ENCODE measurements at regions not wholly inside any gene's neighbourhood (a gene's known extent, or its start where the extent isn't known, plus 50 kb on each side); places are given as distances from the start of the nearest gene placed in this dataset.

DNA sequence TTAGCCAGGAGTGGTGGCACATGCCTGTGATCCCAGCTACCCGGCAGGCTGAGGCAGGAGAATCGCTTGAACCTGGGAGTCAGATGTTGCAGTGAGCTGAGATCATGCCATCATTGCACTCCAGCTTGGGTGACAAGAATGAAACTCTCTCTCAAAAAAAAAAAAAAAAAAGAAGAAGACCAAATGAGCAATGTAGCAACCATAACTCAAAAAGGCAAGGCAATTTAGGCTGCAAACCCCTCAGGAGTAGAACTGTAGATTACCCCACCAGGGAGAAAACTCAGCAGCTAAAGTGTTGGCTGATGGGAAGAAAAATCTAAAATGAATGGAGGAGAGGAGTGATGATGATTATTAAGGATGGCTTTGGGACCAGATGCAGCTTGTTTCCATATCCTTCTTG lies 256.7 kb upstream of the UBASH3B start:
- no peak for DNase-seq

- DNase-seq = no peak
Observed at GRCh38 chr11:122398167-122398566, 257.4 kb upstream of the UBASH3B start.

DNA sequence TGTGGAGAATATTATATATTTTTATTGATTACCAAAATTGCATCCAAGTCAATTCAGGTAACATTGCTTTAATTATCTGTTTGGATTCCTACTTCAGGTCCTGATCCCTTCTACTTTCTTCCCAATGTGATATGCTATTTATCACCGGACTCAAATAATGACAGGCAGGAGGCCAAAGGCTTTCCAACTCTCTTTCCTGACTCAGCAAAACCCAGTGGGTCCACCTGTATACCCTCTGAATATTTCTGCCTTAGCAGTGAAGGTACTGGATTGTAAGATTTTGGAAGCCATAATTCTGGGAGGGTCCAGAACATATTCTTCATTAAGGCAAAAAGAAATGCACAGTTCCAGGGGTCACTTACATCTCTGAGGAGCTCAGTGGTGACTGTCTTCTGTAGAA lies 260.2 kb upstream of the UBASH3B start:
- DNase-seq = no peak

GRCh38 chr11:122394313-122394712 lies 261.2 kb upstream of the UBASH3B start:
- no peak for DNase-seq

DNA sequence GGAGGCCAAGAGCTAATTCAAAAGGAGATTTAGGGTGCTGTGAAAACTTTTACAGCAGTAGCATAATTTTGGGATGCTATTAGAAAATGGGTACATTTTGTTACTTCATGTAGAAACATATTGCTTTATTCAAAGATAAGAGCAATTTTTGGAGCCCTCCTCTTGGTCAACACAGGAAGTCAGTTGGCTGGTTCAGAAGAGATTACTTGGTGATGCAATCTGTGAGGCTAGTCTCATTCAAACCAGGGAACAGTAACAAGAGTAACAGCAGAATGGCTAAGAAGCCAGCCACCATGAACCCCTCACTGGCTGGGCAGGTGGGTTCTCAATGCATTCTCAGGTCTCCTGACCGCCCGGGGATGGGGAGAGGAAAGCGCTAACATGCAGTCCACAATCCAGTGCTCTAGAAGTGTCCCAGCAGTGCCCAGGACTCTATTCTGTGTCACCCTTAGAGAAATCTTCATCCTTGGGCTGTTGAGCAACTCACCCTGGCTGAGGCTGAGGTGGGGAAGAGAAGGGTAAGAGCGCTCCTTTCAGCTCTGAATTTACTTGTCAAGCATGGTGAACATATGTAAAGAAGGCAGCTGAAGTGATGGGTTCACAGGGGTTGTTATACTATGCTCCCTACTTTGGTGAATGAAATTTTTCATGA lies 262.2 kb upstream of the UBASH3B start:
- no peak for DNase-seq

- DNase-seq = no peak
Observed at GRCh38 chr11:122392508-122392907, 263.0 kb upstream of the UBASH3B start.

DNA sequence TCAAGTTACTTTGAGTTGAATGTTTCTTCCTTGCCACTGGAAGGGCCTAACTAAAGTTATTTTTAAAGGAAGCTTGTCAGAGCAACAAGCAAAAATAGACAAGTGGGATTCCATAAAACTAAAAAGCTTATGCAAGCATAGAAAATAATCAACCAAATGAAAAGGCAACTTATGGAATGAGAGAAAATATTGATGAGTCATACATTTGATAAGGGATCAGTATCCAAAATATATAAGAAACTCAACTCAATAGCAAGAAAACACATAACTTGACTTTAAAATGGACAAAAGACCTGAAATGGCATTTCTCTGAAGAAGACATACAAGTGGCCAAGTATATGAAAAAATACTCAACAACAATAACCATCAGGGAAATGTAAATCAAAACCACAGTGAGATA lies 264.5 kb upstream of the UBASH3B start:
- DNase-seq = no peak

- no peak for DNase-seq
Observed at GRCh38 chr11:122383186-122383585, 267.2 kb upstream of the BLID start.

- no peak for DNase-seq
Observed at GRCh38 chr11:122375687-122376399, 259.8 kb upstream of the BLID start.

- DNase-seq = no peak
Observed at GRCh38 chr11:122368796-122369195, 252.8 kb upstream of the BLID start.

GRCh38 chr11:122367809-122368231 lies 251.8 kb upstream of the BLID start:
- no peak for DNase-seq

GRCh38 chr11:122365610-122366360 lies 249.8 kb upstream of the BLID start:
- DNase-seq = no peak

GRCh38 chr11:122363296-122363695 lies 247.3 kb upstream of the BLID start:
- no peak for DNase-seq

- DNase-seq = no peak
Observed at GRCh38 chr11:122362381-122362780, 246.4 kb upstream of the BLID start.

GRCh38 chr11:122360875-122361274 lies 244.9 kb upstream of the BLID start:
- DNase-seq = no peak

- no peak for DNase-seq
Observed at GRCh38 chr11:122359081-122359571, 243.1 kb upstream of the BLID start.

DNA sequence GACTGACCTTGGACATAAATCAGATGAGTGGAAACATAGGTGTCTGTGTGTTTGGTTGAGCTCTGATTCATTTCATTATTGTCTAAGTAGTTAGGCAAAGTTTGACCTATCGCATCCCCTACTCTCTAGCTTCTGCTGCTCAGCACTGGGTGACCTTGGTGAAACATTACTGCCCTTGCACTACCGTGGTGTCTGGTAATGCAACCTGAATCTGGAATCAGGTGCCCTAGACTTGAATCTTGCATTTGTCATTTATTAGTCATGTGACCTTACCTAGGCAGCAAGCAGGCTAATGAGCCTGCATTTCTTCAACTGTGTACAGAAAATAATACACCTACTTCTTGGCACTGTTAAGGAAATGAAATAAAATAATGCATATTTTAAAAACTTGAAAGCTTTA lies 242.3 kb upstream of the BLID start:
- no peak for DNase-seq

- no peak for DNase-seq
Observed at GRCh38 chr11:122355968-122356367, 240.0 kb upstream of the BLID start.

DNA sequence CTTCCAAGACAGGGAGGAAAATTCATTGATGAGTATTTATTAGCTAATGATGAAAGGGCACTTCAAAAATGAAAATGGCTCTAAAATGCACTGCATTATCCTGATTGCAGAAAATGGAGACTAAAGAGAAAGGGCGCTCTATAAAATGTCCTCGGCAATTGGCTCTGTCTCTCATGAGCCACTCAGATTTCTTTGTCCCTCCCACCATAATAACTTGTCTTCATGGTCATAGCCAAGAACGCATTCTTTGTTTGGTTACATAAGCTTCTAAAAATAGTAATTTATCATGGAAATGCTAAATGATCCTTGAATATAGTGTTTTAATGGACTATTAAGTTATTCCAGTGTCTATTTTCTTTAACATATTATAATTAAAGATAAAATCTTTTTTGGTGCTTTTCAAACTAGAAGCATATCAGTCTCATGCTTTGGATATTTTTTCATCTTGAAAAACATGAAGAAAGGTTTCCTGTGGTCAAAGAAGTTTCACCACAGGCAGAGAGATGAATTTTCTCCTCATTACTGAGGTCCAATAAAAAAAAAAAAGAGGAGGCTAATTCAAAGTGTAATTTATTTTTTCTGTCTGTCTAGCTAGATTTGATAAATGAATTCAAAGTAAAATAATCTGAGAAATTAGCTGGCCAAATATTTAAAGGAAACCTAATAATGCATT lies 238.1 kb upstream of the BLID start:
- DNase-seq = no peak

DNA sequence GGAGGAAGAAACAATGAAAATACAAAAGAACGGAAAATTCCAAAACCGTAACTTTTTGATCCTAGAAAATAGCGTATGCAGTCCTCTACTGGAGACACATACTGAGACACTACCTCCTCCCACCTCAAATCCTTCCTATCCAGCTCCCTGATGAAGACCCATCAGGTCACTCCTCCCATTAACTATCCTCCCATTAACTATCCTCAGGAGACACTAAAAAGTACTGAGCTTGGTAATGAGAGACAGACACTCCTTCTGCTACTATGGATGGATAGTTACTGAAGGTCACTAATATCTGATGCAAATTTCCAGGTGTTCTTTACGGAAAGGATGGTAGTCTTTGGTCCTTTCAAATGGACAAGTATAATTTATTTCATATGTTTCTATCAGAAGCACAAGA lies 237.5 kb upstream of the BLID start:
- DNase-seq = no peak

GRCh38 chr11:122348659-122349409 lies 232.8 kb upstream of the BLID start:
- DNase-seq = no peak

DNA sequence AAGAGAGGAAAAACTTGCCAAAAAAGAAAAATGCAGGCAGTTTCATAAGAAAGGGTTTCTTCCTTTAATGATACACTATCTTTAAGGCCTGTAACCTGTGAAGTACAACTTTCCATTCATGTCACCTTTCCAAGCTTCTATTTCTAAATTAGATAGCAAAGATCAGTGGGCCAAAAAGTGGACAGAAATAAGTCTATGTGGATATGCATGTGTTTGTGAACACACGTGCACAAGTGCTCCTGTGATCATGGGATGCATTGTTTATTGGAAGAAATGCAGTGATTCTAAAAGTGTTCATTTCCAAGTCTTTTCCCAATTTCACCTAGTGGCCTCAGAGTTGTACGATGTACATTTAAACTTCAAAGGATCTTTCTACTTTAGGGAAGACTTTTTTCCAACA lies 230.0 kb upstream of the BLID start:
- no peak for DNase-seq

GRCh38 chr11:122345586-122345985 lies 229.6 kb upstream of the BLID start:
- DNase-seq = no peak

Data from stimulated activated CD4-positive, alpha-beta T cell treated with anti-CD3 and anti-CD28 coated beads, Interleukin-2, amount 100 ng/mL, for 24 hours (primary cell).